DOHH2 (cell line): ENCODE measurements at regions not wholly inside any gene's neighbourhood (a gene's known extent, or its start where the extent isn't known, plus 50 kb on each side); places are given as distances from the start of the nearest gene placed in this dataset.
"Not testable (repeated sequence)": the region's sequence is repeated elsewhere in the genome, so short reads cannot be mapped to it uniquely, and the experiment has no call there.

Experiments used
- H3F3A ChIP-seq: fragments of 200-600 bp; sonication (generic), shearing (Covaris generic); 2 replicates; pipeline ENCODE4 v1.6.0; 2016; ENCODE audit warnings: antibody characterized with exemption, mild to moderate bottlenecking; ENCODE audit not compliant: control insufficient read depth, insufficient read depth
- H3K27ac ChIP-seq: fragments of 200-600 bp; sonication (generic); 2 replicates; pipeline ENCODE4 v1.5.1; 2014; ENCODE audit warnings: low read depth, mild to moderate bottlenecking, low read length, moderate library complexity
- H3K27me3 ChIP-seq: fragments of 200-600 bp; sonication (generic); 2 replicates; pipeline ENCODE4 v1.6.1; 2014; ENCODE audit warnings: mild to moderate bottlenecking, low read length, mixed read lengths; ENCODE audit not compliant: control insufficient read depth
- H3K36me3 ChIP-seq: fragments of 200-600 bp; sonication (generic); 2 replicates; pipeline ENCODE4 v1.6.1; 2014; ENCODE audit warnings: mild to moderate bottlenecking, low read length, moderate library complexity, mixed read lengths; ENCODE audit not compliant: control insufficient read depth
- H3K4me1 ChIP-seq: fragments of 200-600 bp; sonication (generic); 2 replicates; pipeline ENCODE4 v1.6.1; 2014; ENCODE audit warnings: mild to moderate bottlenecking, low read length, mixed read lengths; ENCODE audit not compliant: control insufficient read depth
- H3K4me2 ChIP-seq: fragments of 200-600 bp; sonication (generic); 2 replicates; pipeline ENCODE4 v1.6.0; 2014; ENCODE audit warnings: mild to moderate bottlenecking, low read length, moderate library complexity
- H3K4me3 ChIP-seq: fragments of 200-600 bp; sonication (generic); 2 replicates; pipeline ENCODE4 v1.5.1; 2014; ENCODE audit warnings: mild to moderate bottlenecking, low read length, mixed read lengths
- H3K79me2 ChIP-seq: fragments of 200-600 bp; sonication (generic); 2 replicates; pipeline ENCODE4 v1.6.1; 2014; ENCODE audit warnings: mild to moderate bottlenecking, low read length, mixed read lengths; ENCODE audit not compliant: control insufficient read depth
- H3K9me2 ChIP-seq: fragments of 200-600 bp; sonication (generic); replicated peaks from 2 replicates; pipeline ENCODE4 v1.6.1; 2014; ENCODE audit warnings: mild to moderate bottlenecking, low read length, mixed read lengths; ENCODE audit not compliant: control insufficient read depth
- H3K9me3 ChIP-seq: fragments of 200-600 bp; sonication (generic); 2 replicates; pipeline ENCODE4 v1.6.1; 2014; ENCODE audit warnings: antibody characterized with exemption, low read length, mixed read lengths; ENCODE audit not compliant: control insufficient read depth, insufficient read depth
- H4K20me1 ChIP-seq: fragments of 200-600 bp; sonication (generic); 2 replicates; pipeline ENCODE4 v1.6.0; 2014; ENCODE audit warnings: low read depth, mild to moderate bottlenecking, antibody characterized with exemption, low read length, moderate library complexity; ENCODE audit not compliant: control insufficient read depth, insufficient read depth
- EZH2phosphoT487 ChIP-seq: fragments of 200-600 bp; sonication (generic); IDR thresholded peaks from 2 replicates; pipeline ENCODE4 v1.6.1; 2017; ENCODE audit warnings: borderline replicate concordance, mild to moderate bottlenecking, antibody characterized with exemption, low read length, moderate library complexity, mixed read lengths
- TF ChIP-seq, protein P1 (sequence below): fragments of 200-600 bp; sonication (generic); IDR thresholded peaks from one replicate; pipeline ENCODE4 v1.5.1; 2014; ENCODE audit warnings: antibody characterized with exemption, mild to moderate bottlenecking, low read depth, low read length; ENCODE audit not compliant: poor library complexity, severe bottlenecking

DNA sequence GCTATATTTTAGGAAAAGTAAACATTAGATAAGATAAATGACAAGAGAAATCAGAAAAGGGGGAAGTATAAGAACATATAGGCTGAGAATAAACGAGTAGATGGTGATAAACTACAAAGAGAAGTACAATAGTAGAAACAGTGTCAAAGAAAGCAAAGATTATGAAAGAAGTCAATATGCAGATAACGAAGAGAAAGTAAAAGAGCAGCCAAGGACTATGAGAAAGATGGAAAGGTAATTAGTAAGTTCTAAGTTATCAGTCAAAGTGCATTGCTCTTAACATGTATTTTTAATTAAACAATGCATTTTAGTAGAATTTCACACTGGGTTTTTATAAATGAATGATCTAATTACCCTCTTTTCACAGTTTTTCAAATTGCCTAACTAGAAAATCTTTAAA lies 1801.3 kb upstream of the PCDH10 start:
- TF ChIP-seq, protein P1, sequence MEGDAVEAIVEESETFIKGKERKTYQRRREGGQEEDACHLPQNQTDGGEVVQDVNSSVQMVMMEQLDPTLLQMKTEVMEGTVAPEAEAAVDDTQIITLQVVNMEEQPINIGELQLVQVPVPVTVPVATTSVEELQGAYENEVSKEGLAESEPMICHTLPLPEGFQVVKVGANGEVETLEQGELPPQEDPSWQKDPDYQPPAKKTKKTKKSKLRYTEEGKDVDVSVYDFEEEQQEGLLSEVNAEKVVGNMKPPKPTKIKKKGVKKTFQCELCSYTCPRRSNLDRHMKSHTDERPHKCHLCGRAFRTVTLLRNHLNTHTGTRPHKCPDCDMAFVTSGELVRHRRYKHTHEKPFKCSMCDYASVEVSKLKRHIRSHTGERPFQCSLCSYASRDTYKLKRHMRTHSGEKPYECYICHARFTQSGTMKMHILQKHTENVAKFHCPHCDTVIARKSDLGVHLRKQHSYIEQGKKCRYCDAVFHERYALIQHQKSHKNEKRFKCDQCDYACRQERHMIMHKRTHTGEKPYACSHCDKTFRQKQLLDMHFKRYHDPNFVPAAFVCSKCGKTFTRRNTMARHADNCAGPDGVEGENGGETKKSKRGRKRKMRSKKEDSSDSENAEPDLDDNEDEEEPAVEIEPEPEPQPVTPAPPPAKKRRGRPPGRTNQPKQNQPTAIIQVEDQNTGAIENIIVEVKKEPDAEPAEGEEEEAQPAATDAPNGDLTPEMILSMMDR, result no peak
- no peak for TF ChIP-seq EZH2phosphoT487
- Histone ChIP-seq H3K4me1 (no peaks in the 10 kb centered on the region), H3K4me3 (no peak overlapping the region), H3K79me2 (no peaks in the 10 kb centered on the region), H3K9me3 (no peaks in the 10 kb centered on the region), H3K27me3 (no peaks in the 10 kb centered on the region), H3F3A (no peaks in the 10 kb centered on the region), H3K36me3 (no peaks in the 10 kb centered on the region), H3K4me2 (no peak overlapping the region), H4K20me1 (no peaks in the 10 kb centered on the region), H3K9me2 (no peaks in the 10 kb centered on the region), H3K27ac (no peak overlapping the region)

DNA sequence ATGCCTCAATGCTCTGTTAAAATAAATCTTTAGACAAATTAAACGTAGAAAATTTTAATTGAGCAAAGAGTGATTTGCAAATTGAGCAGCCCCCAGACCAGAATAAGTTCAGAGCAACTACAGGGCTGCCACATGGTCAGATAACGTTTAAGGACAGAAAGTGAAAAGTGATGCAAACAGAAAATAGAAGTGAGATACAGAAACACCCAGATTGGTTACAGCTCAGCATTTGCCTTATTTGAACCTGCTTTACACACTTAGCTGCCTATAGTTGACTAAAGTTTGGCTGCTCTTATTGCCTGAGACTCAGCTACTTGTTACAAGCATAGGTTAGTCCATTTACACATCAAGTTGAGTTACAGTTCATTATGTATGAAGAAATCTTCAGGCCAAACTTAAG lies 1800.8 kb upstream of the PCDH10 start:
- no peaks in the 10 kb centered on the region for H3K9me3 ChIP-seq
- H3K9me2 ChIP-seq, result no peaks in the 10 kb centered on the region
- no peaks in the 10 kb centered on the region for H3K4me1 ChIP-seq
- no peaks in the 10 kb centered on the region for H3K79me2 ChIP-seq
- H3K4me3 ChIP-seq, result no peak overlapping the region
- no peaks in the 10 kb centered on the region for H3K27me3 ChIP-seq
- H4K20me1 ChIP-seq, result no peaks in the 10 kb centered on the region
- TF ChIP-seq EZH2phosphoT487, result no peak
- TF ChIP-seq, protein P1, result no peak
- no peaks in the 10 kb centered on the region for H3K36me3 ChIP-seq
- H3F3A ChIP-seq, result no peaks in the 10 kb centered on the region
- no peak overlapping the region for H3K4me2 ChIP-seq
- H3K27ac ChIP-seq, result no peak overlapping the region

DNA sequence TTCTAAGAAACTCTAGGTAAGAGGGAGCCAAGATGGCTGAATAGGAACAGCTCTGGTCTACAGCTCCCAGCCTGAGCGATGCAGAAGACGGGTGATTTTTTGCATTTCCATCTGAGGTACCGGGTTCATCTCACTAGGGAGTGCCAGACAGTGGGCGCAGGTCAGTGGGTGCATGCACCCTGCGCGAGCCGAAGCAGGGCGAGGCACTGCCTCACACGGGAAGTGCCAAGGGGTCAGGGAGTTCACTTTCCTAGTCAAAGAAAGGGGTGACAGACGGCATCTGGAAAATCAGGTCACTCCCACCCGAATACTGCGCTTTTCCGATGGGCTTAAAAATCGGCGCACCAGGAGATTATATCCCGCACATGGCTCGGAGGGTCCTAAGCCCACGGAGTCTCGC lies 1796.7 kb upstream of the PCDH10 start:
- H3K27ac ChIP-seq, H3F3A ChIP-seq, H3K27me3 ChIP-seq, H3K79me2 ChIP-seq, H3K4me3 ChIP-seq, H3K36me3 ChIP-seq, H3K9me2 ChIP-seq, H4K20me1 ChIP-seq, H3K4me2 ChIP-seq, H3K9me3 ChIP-seq, H3K4me1 ChIP-seq: not testable (repeated sequence)

DNA sequence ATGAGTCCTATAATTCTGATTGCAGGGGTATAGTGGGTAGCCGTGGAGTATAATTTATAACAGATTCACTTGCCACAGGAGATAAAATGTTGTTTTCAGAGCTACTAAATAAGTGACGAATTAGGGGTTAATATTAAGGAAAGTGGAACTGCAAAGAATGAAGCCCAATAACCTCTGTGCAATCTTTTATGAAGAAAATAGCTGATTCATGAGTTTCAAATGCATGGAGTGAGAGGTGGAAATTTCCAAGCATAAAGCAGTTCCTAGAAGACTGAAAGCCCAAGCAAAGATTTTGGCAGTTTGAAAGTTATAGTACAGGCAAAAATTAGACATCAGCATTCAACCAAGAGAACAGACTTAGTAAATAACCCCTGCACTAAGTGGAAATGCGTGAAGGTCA lies 1782.4 kb upstream of the PCDH10 start:
- no peaks in the 10 kb centered on the region for H3K27me3 ChIP-seq
- no peak overlapping the region for H3K4me2 ChIP-seq
- H3F3A ChIP-seq, result no peaks in the 10 kb centered on the region
- TF ChIP-seq, protein P1, result no peak
- TF ChIP-seq EZH2phosphoT487, result no peak
- no peaks in the 10 kb centered on the region for H3K9me2 ChIP-seq
- H3K27ac ChIP-seq, result no peak overlapping the region
- H3K79me2 ChIP-seq, result no peaks in the 10 kb centered on the region
- H3K9me3 ChIP-seq, result no peaks in the 10 kb centered on the region
- H3K4me3 ChIP-seq, result no peak overlapping the region
- H4K20me1 ChIP-seq, result no peaks in the 10 kb centered on the region
- H3K36me3 ChIP-seq, result no peaks in the 10 kb centered on the region
- H3K4me1 ChIP-seq, result no peaks in the 10 kb centered on the region
